ENCODE measurements at regions not wholly inside any gene's neighbourhood (a gene's known extent, or its start where the extent isn't known, plus 50 kb on each side); places are given as distances from the start of the nearest gene placed in this dataset.

GRCh38 chr10:64075604-64076003 is 554.4 kb downstream of the REEP3 start:
- TF ChIP-seq CTCF (IDR thresholded peaks at IDR 0.05) (no peak), EZH2 (IDR thresholded peaks at IDR 0.05; ENCODE audit: borderline replicate concordance, insufficient read depth, low read depth, low read length, poor library complexity, severe bottlenecking) (no peak)
- 86% methylated on average over 2 of the region's 2 CpGs for WGBS (ENCODE audit: insufficient coverage)
- Mint-ChIP-seq H3K4me1 (no peaks in the 10 kb centered on the region), H3K27ac (no peak overlapping the region), H3K27me3 (peaks cover 12% of the 10 kb centered on the region), H3K4me3 (no peak overlapping the region), H3K9me3 (ENCODE audit: insufficient read depth) (no peaks in the 10 kb centered on the region)
- ATAC-seq (ENCODE audit: low read depth) (no peak), DNase-seq (no peak)
- Histone ChIP-seq H3K4me3 (ENCODE audit: control extremely low read depth in 1 of 5, extremely low read depth in 1 of 5, insufficient read depth in 1 of 5, low read depth in 2 of 5, low read length in 4 of 5) (no peak overlapping the region), H3K9ac (ENCODE audit: low read length) (no peak overlapping the region), H3K9me3 (ENCODE audit: control extremely low read depth in 1 of 3, control insufficient read depth in 2 of 3, insufficient read depth in 1 of 3, low read length in 2 of 3) (no peaks in the 10 kb centered on the region), H2AFZ (ENCODE audit: insufficient read depth, low read depth, low read length, poor library complexity, severe bottlenecking) (no peak overlapping the region), H3K4me2 (replicated peaks; ENCODE audit: low read depth, low read length, poor library complexity, severe bottlenecking) (no peak overlapping the region), H3K79me2 (ENCODE audit: control insufficient read depth, insufficient read depth, low read length) (no peaks in the 10 kb centered on the region), H3K27me3 (replicated peaks in 1 of 4; ENCODE audit: control extremely low read depth in 1 of 4, control insufficient read depth in 3 of 4, insufficient read depth in 4 of 4, low read length in 3 of 4) (no peaks in the 10 kb centered on the region), H3K27ac (ENCODE audit: low read length in 2 of 2) (no peak overlapping the region), H3K4me1 (ENCODE audit: control insufficient read depth in 2 of 2, insufficient read depth in 2 of 2, low read length in 2 of 2) (no peaks in the 10 kb centered on the region), H4K20me1 (ENCODE audit: control insufficient read depth, insufficient read depth, low read length, poor library complexity, severe bottlenecking) (no peaks in the 10 kb centered on the region), H3K36me3 (replicated peaks in 1 of 2; ENCODE audit: control extremely low read depth in 1 of 2, control insufficient read depth in 1 of 2, extremely low read depth in 1 of 2, insufficient read depth in 2 of 2, low read length in 1 of 2) (no peaks in the 10 kb centered on the region)
- ChIA-PET CTCF (no interaction called here), POLR2A (no interaction called here)
- intact Hi-C loops (cut with micrococcal nuclease) = no loop called here

GRCh38 chr10:64076322-64076940 is 555.2 kb downstream of the REEP3 start:
- H4K20me1 ChIP-seq (ENCODE audit: control insufficient read depth, insufficient read depth, low read length, poor library complexity, severe bottlenecking) = no peaks in the 10 kb centered on the region
- 88% methylated on average over 1 of the region's 7 CpGs for WGBS (ENCODE audit: insufficient coverage)
- TF ChIP-seq CTCF (IDR thresholded peaks at IDR 0.05) (no peak), EZH2 (IDR thresholded peaks at IDR 0.05; ENCODE audit: borderline replicate concordance, insufficient read depth, low read depth, low read length, poor library complexity, severe bottlenecking) (no peak)
- no peaks in the 10 kb centered on the region for H3K36me3 ChIP-seq (replicated peaks in 1 of 2; ENCODE audit: control extremely low read depth in 1 of 2, control insufficient read depth in 1 of 2, extremely low read depth in 1 of 2, insufficient read depth in 2 of 2, low read length in 1 of 2)
- no peaks in the 10 kb centered on the region for H3K9me3 ChIP-seq (ENCODE audit: control extremely low read depth in 1 of 3, control insufficient read depth in 2 of 3, insufficient read depth in 1 of 3, low read length in 2 of 3)
- H2AFZ ChIP-seq (ENCODE audit: insufficient read depth, low read depth, low read length, poor library complexity, severe bottlenecking) = no peak overlapping the region
- no peak overlapping the region for H3K27ac ChIP-seq (ENCODE audit: low read length in 2 of 2)
- H3K27me3 Mint-ChIP-seq = peaks cover 12% of the 10 kb centered on the region
- intact Hi-C loops (cut with micrococcal nuclease) = no loop called here
- no peak overlapping the region for H3K4me3 ChIP-seq (ENCODE audit: control extremely low read depth in 1 of 5, extremely low read depth in 1 of 5, insufficient read depth in 1 of 5, low read depth in 2 of 5, low read length in 4 of 5)
- ATAC-seq (ENCODE audit: low read depth) = no peak
- H3K9me3 Mint-ChIP-seq (ENCODE audit: insufficient read depth) = no peaks in the 10 kb centered on the region
- H3K4me2 ChIP-seq (replicated peaks; ENCODE audit: low read depth, low read length, poor library complexity, severe bottlenecking) = no peak overlapping the region
- H3K4me1 Mint-ChIP-seq = no peaks in the 10 kb centered on the region
- no peaks in the 10 kb centered on the region for H3K27me3 ChIP-seq (replicated peaks in 1 of 4; ENCODE audit: control extremely low read depth in 1 of 4, control insufficient read depth in 3 of 4, insufficient read depth in 4 of 4, low read length in 3 of 4)
- POLR2A ChIA-PET = no interaction called here
- H3K27ac Mint-ChIP-seq = no peak overlapping the region
- DNase-seq = no peak
- H3K4me1 ChIP-seq (ENCODE audit: control insufficient read depth in 2 of 2, insufficient read depth in 2 of 2, low read length in 2 of 2) = no peaks in the 10 kb centered on the region
- H3K79me2 ChIP-seq (ENCODE audit: control insufficient read depth, insufficient read depth, low read length) = no peaks in the 10 kb centered on the region
- CTCF ChIA-PET = no interaction called here
- no peak overlapping the region for H3K4me3 Mint-ChIP-seq
- H3K9ac ChIP-seq (ENCODE audit: low read length) = no peak overlapping the region

Measured in B cell (primary cell).